CD4-positive, alpha-beta T cell (primary cell): ENCODE measurements at regions not wholly inside any gene's neighbourhood (a gene's known extent, or its start where the extent isn't known, plus 50 kb on each side); places are given as distances from the start of the nearest gene placed in this dataset.

Experiments
- ATAC-seq: fragments of 200-7000 bp; cut with Tn5 transposase; one replicate; pipeline ENCODE4 v1.10.0; 2022; ENCODE audit warnings: mild to moderate bottlenecking; ENCODE audit not compliant: poor library complexity
- CTCF ChIA-PET: fragments of 350-600 bp; sonication (Branson Sonifier 250); formaldehyde crosslinking; loops from one replicate; lab custom pipeline; 2021; ENCODE audit warnings: antibody characterized with exemption, inconsistent platforms; lab: Charles Lee
- POLR2A ChIA-PET: fragments of 350-600 bp; sonication (Branson Sonifier 250); formaldehyde crosslinking; loops from one replicate; lab custom pipeline; 2021; ENCODE audit warnings: antibody characterized with exemption, inconsistent platforms; lab: Charles Lee
- DNase-seq, 14 experiments: peaks; one replicate each; pipeline ENCODE4 v3.0.0-alpha.2; 2013 to 2020; ENCODE audit warnings: mixed read lengths in 2 of 14
- H3K27ac ChIP-seq, 2 donors: one replicate each; pipeline versions ENCODE4 v1.5.1 to v1.7.0; 2013; ENCODE audit warnings: low read length in 2 of 2, low read depth in 1 of 2, mild to moderate bottlenecking in 1 of 2
- H3K27me3 ChIP-seq, 2 experiments: 1 replicate in 1 of 2; 2 replicates in 1 of 2; pipeline versions ENCODE4 v1.6.1 to v1.7.0; 2013; ENCODE audit warnings: low read length in 2 of 2, control low read depth in 1 of 2, mild to moderate bottlenecking in 1 of 2, moderate library complexity in 1 of 2; ENCODE audit not compliant: insufficient read depth in 2 of 2, control insufficient read depth in 1 of 2
- H3K36me3 ChIP-seq: one replicate; pipeline ENCODE4 v1.6.1; 2013; ENCODE audit warnings: low read length, control low read depth; ENCODE audit not compliant: insufficient read depth
- H3K4me1 ChIP-seq: one replicate; pipeline ENCODE4 v1.6.1; 2013; ENCODE audit warnings: low read length, control low read depth; ENCODE audit not compliant: insufficient read depth
- H3K4me3 ChIP-seq: one replicate; pipeline ENCODE4 v1.5.1; 2013; ENCODE audit warnings: mild to moderate bottlenecking, low read length, moderate library complexity
- H3K9me3 ChIP-seq, 2 experiments: 1 replicate in 1 of 2; 2 replicates in 1 of 2; pipeline versions ENCODE4 v1.6.1 to v1.7.0; 2013; ENCODE audit warnings: low read length in 2 of 2, mild to moderate bottlenecking in 2 of 2, control low read depth in 1 of 2, moderate library complexity in 1 of 2; ENCODE audit not compliant: control insufficient read depth in 1 of 2, insufficient read depth in 1 of 2
- H3K27ac Mint-ChIP-seq: one replicate; pipeline ENCODE4 v1.8.0; 2020; ENCODE audit warnings: mixed read lengths
- H3K27me3 Mint-ChIP-seq: one replicate; pipeline ENCODE4 v1.8.0; 2021; ENCODE audit warnings: mixed read lengths
- H3K36me3 Mint-ChIP-seq: one replicate; pipeline ENCODE4 v1.8.0; 2021; ENCODE audit warnings: low read depth, mixed read lengths
- H3K4me1 Mint-ChIP-seq: one replicate; pipeline ENCODE4 v1.8.0; 2021; ENCODE audit warnings: low read depth, mixed read lengths
- H3K4me3 Mint-ChIP-seq: one replicate; pipeline ENCODE4 v1.8.0; 2020; ENCODE audit warnings: mild to moderate bottlenecking, mixed read lengths
- H3K9me3 Mint-ChIP-seq: one replicate; pipeline ENCODE4 v1.8.0; 2020; ENCODE audit warnings: mixed read lengths
- intact Hi-C, 2 experiments: fragments of 100-400 bp; cut with DNase I in 1 of 2; cut with micrococcal nuclease in 1 of 2; formaldehyde crosslinking; loops; one replicate each; pipeline versions ENCODE4 v1.15.1 to v1.9.0; 2023 to 2025; cut with DNase I, micrococcal nuclease
- TF ChIP-seq, protein P1 (sequence below): fragments of 200-600 bp; IDR thresholded peaks from one replicate; pipeline ENCODE4 v1.8.0; 2022; ENCODE audit warnings: antibody characterized with exemption, mild to moderate bottlenecking

DNA sequence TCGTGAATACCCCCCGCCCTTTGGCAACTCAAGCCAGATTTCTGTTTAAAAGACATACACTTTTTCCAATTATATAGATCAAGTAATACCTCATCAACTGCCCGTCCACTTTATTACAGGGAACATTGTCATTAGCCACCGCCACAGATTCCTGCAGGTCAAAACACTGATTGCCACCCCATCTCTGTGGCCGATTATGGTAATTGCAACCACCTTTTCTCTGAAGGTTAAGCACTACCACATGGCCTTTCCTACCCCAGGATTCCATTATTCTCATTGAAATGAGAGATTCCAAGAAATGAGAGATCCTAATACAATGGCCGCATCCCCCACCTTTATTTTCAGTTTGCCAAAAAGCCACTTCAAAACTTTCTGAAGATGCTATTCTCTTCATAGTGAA is 478.8 kb upstream of the HSF2 start:
- no peak overlapping the region for H3K27ac Mint-ChIP-seq
- H3K27ac ChIP-seq, result no peak overlapping the region
- no peaks in the 10 kb centered on the region for H3K27me3 ChIP-seq
- no peaks in the 10 kb centered on the region for H3K27me3 Mint-ChIP-seq
- H3K9me3 ChIP-seq, result no peaks in the 10 kb centered on the region
- no peaks in the 10 kb centered on the region for H3K4me1 ChIP-seq
- no peak for ATAC-seq
- H3K4me3 ChIP-seq, result no peak overlapping the region
- no peaks in the 10 kb centered on the region for H3K36me3 Mint-ChIP-seq
- H3K36me3 ChIP-seq, result no peaks in the 10 kb centered on the region
- no peaks in the 10 kb centered on the region for H3K4me1 Mint-ChIP-seq
- no peaks in the 10 kb centered on the region for H3K9me3 Mint-ChIP-seq
- no peak overlapping the region for H3K4me3 Mint-ChIP-seq
- intact Hi-C loops, result no loop called here
- POLR2A ChIA-PET, result no interaction called here
- no peak for DNase-seq
- TF ChIP-seq, protein P1, sequence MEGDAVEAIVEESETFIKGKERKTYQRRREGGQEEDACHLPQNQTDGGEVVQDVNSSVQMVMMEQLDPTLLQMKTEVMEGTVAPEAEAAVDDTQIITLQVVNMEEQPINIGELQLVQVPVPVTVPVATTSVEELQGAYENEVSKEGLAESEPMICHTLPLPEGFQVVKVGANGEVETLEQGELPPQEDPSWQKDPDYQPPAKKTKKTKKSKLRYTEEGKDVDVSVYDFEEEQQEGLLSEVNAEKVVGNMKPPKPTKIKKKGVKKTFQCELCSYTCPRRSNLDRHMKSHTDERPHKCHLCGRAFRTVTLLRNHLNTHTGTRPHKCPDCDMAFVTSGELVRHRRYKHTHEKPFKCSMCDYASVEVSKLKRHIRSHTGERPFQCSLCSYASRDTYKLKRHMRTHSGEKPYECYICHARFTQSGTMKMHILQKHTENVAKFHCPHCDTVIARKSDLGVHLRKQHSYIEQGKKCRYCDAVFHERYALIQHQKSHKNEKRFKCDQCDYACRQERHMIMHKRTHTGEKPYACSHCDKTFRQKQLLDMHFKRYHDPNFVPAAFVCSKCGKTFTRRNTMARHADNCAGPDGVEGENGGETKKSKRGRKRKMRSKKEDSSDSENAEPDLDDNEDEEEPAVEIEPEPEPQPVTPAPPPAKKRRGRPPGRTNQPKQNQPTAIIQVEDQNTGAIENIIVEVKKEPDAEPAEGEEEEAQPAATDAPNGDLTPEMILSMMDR, result no peak
- CTCF ChIA-PET, result no interaction called here

DNA sequence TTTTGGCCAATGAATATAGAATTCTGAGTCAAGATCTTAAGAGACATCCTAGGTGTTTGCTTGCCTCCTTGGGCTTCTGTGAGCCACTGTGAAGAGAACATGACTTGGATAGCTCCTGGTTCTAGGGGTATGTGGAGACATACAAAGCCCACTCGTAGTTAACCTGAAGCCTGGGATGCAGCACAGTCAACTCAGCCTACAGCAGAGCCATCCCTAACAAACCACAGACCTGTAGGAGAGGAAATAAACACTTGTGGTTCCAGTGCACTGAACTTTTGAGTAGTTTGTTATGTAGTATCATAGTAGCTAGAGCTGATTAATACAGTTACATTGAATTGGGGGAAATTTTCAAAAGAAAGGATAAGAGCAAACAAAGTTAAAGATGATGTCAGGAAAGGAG is 474.4 kb upstream of the HSF2 start:
- no peak for DNase-seq
- Histone ChIP-seq H3K9me3 (no peaks in the 10 kb centered on the region), H3K27me3 (no peaks in the 10 kb centered on the region), H3K27ac (no peak overlapping the region), H3K4me1 (no peaks in the 10 kb centered on the region), H3K36me3 (no peaks in the 10 kb centered on the region), H3K4me3 (no peak overlapping the region)
- ATAC-seq, result no peak
- no peak overlapping the region for H3K4me3 Mint-ChIP-seq
- no peaks in the 10 kb centered on the region for H3K36me3 Mint-ChIP-seq
- H3K9me3 Mint-ChIP-seq, result no peaks in the 10 kb centered on the region
- H3K27me3 Mint-ChIP-seq, result no peaks in the 10 kb centered on the region
- POLR2A ChIA-PET, result no interaction called here
- H3K27ac Mint-ChIP-seq, result no peak overlapping the region
- CTCF ChIA-PET, result no interaction called here
- intact Hi-C loops, result no loop called here
- no peaks in the 10 kb centered on the region for H3K4me1 Mint-ChIP-seq
- TF ChIP-seq, protein P1, result no peak

DNA sequence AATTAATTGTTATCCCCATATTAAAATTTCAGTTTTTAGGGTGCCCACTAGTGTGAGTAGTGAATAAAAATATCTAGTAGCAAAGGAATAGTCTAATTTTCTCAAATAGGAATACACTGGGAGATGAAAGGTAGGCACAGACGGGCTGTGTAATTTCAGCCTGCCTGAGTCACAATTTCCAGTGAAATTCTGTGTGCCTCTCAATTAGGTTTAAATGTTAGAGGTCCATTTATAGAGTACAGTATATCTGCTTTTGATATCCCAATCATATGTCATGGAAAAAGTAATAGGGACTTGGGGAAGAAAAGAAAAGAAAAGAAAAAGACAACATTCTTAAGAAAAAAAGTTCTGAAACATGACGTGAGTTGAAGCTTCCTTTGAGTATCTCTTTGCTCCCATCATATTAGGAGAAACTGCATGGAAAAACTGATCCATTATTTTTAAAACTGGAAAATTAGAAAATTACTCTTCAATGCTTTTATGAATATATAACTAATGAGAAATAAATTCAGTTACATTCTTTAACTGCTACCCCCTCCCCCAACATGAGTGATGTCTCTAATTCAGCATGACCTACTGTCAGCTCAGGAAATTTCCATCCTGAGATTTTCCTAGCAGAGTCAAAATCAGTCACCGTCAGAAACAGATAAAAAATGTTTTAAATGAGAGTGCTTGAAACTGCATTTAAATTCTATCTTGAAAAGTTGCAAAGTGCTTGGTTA is 473.8 kb upstream of the HSF2 start:
- Histone ChIP-seq H3K4me3 (no peak overlapping the region), H3K36me3 (no peaks in the 10 kb centered on the region), H3K4me1 (no peaks in the 10 kb centered on the region), H3K9me3 (no peaks in the 10 kb centered on the region), H3K27ac (no peak overlapping the region), H3K27me3 (no peaks in the 10 kb centered on the region)
- ChIA-PET CTCF (no interaction called here), POLR2A (no interaction called here)
- Mint-ChIP-seq H3K9me3 (no peaks in the 10 kb centered on the region), H3K36me3 (no peaks in the 10 kb centered on the region), H3K27ac (no peak overlapping the region), H3K4me1 (no peaks in the 10 kb centered on the region), H3K27me3 (no peaks in the 10 kb centered on the region), H3K4me3 (no peak overlapping the region)
- intact Hi-C loops, result no loop called here
- DNase-seq, result no peak
- ATAC-seq, result no peak
- TF ChIP-seq, protein P1, result no peak
